ENCODE measurements at regions not wholly inside any gene's neighbourhood (a gene's known extent, or its start where the extent isn't known, plus 50 kb on each side); places are given as distances from the start of the nearest gene placed in this dataset.
A peak's percentile ranks its signal among the peaks of the same experiment; 100 is the strongest.

GRCh38 chr2:9112079-9112721, 94.4 kb upstream of the ASAP2 start:
- FAIRE-seq (no peak), DNase-seq (ENCODE audit: low read depth in 1 of 2, low spot score in 2 of 2) (no peak)
- TF ChIP-seq CEBPB (IDR thresholded peaks at IDR 0.05; ENCODE audit: low read depth, low read length) (no peak), ATF3 (IDR thresholded peaks at IDR 0.05; ENCODE audit: insufficient read depth, low read depth, low read length) (no peak), RAD21 (IDR thresholded peaks at IDR 0.05 in 1 of 2, conservative IDR thresholded peaks at IDR 0.05 in 1 of 2; ENCODE audit: low read depth in 2 of 2, low read length in 2 of 2) (no peak), MAX (IDR thresholded peaks at IDR 0.05) (no peak), YY1 (IDR thresholded peaks at IDR 0.05; ENCODE audit: low read depth, low read length) (no peak), RXRA (IDR thresholded peaks at IDR 0.05; ENCODE audit: insufficient read depth, low read depth, low read length) (no peak), BACH1 (IDR thresholded peaks at IDR 0.05; ENCODE audit: low read length) (peak; percentile 78), MAFK (IDR thresholded peaks at IDR 0.05; ENCODE audit: low read depth, low read length) (peak; percentile 45; the same call in 1 of the 2 replicates), SIN3A (conservative IDR thresholded peaks at IDR 0.05 in 1 of 2, IDR thresholded peaks at IDR 0.05 in 1 of 2; ENCODE audit: low read depth in 1 of 2, low read length in 2 of 2) (no peak)
- H3K4ac ChIP-seq (replicated peaks; ENCODE audit: insufficient read length, low read depth, low read length), result no peak overlapping the region
- H3K27me3 ChIP-seq (replicated peaks in 1 of 4; ENCODE audit: control insufficient read depth in 3 of 4, extremely low read depth in 1 of 4, insufficient read depth in 3 of 4, low read length in 3 of 4), result no peaks in the 10 kb centered on the region; a peak in 1 of 7 replicates
- H3K9me3 ChIP-seq (ENCODE audit: insufficient read depth in 2 of 2, low read depth in 1 of 2, low read length in 1 of 2), result no peaks in the 10 kb centered on the region
- H3K36me3 ChIP-seq (ENCODE audit: control insufficient read depth in 2 of 4, insufficient read depth in 4 of 4, low read length in 3 of 4), result no peaks in the 10 kb centered on the region
- H2BK15ac ChIP-seq (ENCODE audit: low read length), result 0 out of 2 replicates have a peak overlapping the region, but pooled peaks have one; percentile 36
- H3K23ac ChIP-seq (ENCODE audit: insufficient read length), result no peak overlapping the region
- no peak overlapping the region for H4K5ac ChIP-seq (ENCODE audit: insufficient read length, low read depth, low read length)
- no peak overlapping the region for H3K56ac ChIP-seq (replicated peaks; ENCODE audit: insufficient read length, low read depth, low read length)
- no peak overlapping the region for H4K8ac ChIP-seq (ENCODE audit: extremely low read depth, insufficient read depth, low read length)
- peak overlapping the region; percentile 34 for H4K91ac ChIP-seq (replicated peaks; ENCODE audit: insufficient read length, low read length)
- H2AK5ac ChIP-seq (ENCODE audit: low read depth, low read length), result no peak overlapping the region
- CTCF ChIA-PET (ENCODE audit: partially characterized antibody), result interaction anchor here (0.5 to 8.6 kb wide), 27 partner anchors 8 to 306 kb away, joined by 3 to 86 read pairs (median 4); no protein-coding TSS in a partner anchor
- POLR2A ChIA-PET (ENCODE audit: partially characterized antibody), result interaction anchor here (0.6 kb wide), 1 partner anchor 968 kb away, joined by 3 read pairs; no protein-coding TSS in a partner anchor
- 86% methylated on average over 23 of the region's 23 CpGs; no CpG with 5 or more reads in 1 of the 2 experiments for WGBS, 2 experiments (ENCODE audit: extremely low coverage in 1 of 2, insufficient coverage in 1 of 2, insufficient read length in 1 of 2, insufficient replicate concordance in 2 of 2, low coverage in 1 of 2, low lambda C conversion rate in 2 of 2, missing lambda C conversion rate in 1 of 2)
- H2BK5ac ChIP-seq (ENCODE audit: low read depth, low read length), result no peak overlapping the region; the same call in 1 of the 2 replicates
- H3K27ac ChIP-seq (ENCODE audit: low read depth, low read length), result no peak overlapping the region
- no peaks in the 10 kb centered on the region for H3K79me2 ChIP-seq (ENCODE audit: control insufficient read depth in 1 of 2, insufficient read depth in 2 of 2, low read length in 2 of 2)
- no peak overlapping the region for H3K14ac ChIP-seq (ENCODE audit: insufficient read length)
- no peak overlapping the region; the same call in 1 of the 2 replicates for H2BK20ac ChIP-seq (ENCODE audit: low read length)
- no peak overlapping the region for H2BK120ac ChIP-seq (replicated peaks; ENCODE audit: low read depth, low read length)
- H2BK12ac ChIP-seq (ENCODE audit: low read depth, low read length), result peak overlapping the region; percentile 32; the same call in 1 of the 2 replicates
- H3K79me1 ChIP-seq (ENCODE audit: low read depth, low read length), result no peaks in the 10 kb centered on the region
- no peak overlapping the region for H3K18ac ChIP-seq (ENCODE audit: extremely low read depth, low read length)
- no peak overlapping the region for H2AFZ ChIP-seq (ENCODE audit: low read length)
- H3K23me2 ChIP-seq (ENCODE audit: low read depth, low read length), result no peaks in the 10 kb centered on the region
- H3K4me3 ChIP-seq (ENCODE audit: extremely low read depth in 1 of 4, insufficient read depth in 2 of 4, low read depth in 3 of 4, low read length in 4 of 4), result no peak overlapping the region
- peaks cover 0 to 5% (median under 1%) of the 10 kb centered on the region in 4 experiments; a peak in 2 of 7 replicates for H3K4me1 ChIP-seq (replicated peaks in 1 of 4; ENCODE audit: control insufficient read depth in 3 of 4, insufficient read depth in 4 of 4, low read length in 3 of 4)
- no peak overlapping the region for H3K4me2 ChIP-seq (ENCODE audit: insufficient read depth in 1 of 2, low read depth in 2 of 2, low read length in 2 of 2)
- no peaks in the 10 kb centered on the region for H4K20me1 ChIP-seq (replicated peaks in 1 of 2; ENCODE audit: control insufficient read depth in 1 of 2, insufficient read depth in 2 of 2, low read length in 2 of 2)
- H3K9ac ChIP-seq (replicated peaks in 1 of 4; ENCODE audit: extremely low read depth in 1 of 4, low read depth in 3 of 4, low read length in 3 of 4), result no peak overlapping the region

All from H1 (cell line).